Tibial nerve (tissue), 4 donors: ENCODE measurements at regions not wholly inside any gene's neighbourhood (a gene's known extent, or its start where the extent isn't known, plus 50 kb on each side); places are given as distances from the start of the nearest gene placed in this dataset.
A peak's percentile ranks its signal among the peaks of the same experiment; 100 is the strongest.
"Not testable (repeated sequence)": the region's sequence is repeated elsewhere in the genome, so short reads cannot be mapped to it uniquely, and the experiment has no call there.

Experiments
- DNase-seq, 2 donors: peaks; one replicate each; pipeline ENCODE4 v3.0.0-alpha.2; 2019; ENCODE audit warnings: low spot score in 2 of 2
- H3K27ac ChIP-seq, 4 donors: fragments of 200-600 bp; sonication (generic) in 3 of 4; one replicate each; pipeline ENCODE4 v1.5.1; 2017 to 2019; ENCODE audit warnings: mild to moderate bottlenecking in 1 of 4
- H3K27me3 ChIP-seq, 2 donors: fragments of 200-600 bp; sonication (generic) in 1 of 2; one replicate each; pipeline versions ENCODE4 v1.5.1 to v1.6.0; 2017 to 2019
- H3K36me3 ChIP-seq, 3 donors: fragments of 200-600 bp; sonication (generic); one replicate each; pipeline ENCODE4 v1.5.1; 2018 to 2019
- H3K4me1 ChIP-seq, 4 donors: fragments of 200-600 bp; sonication (generic) in 3 of 4; one replicate each; pipeline ENCODE4 v1.5.1; 2017 to 2019
- H3K4me3 ChIP-seq, 4 donors: fragments of 200-600 bp; sonication (generic) in 3 of 4; one replicate each; pipeline ENCODE4 v1.5.1; 2017 to 2019; ENCODE audit warnings: mild to moderate bottlenecking in 1 of 4, moderate library complexity in 1 of 4
- H3K9me3 ChIP-seq, 4 donors: fragments of 200-600 bp; sonication (generic) in 3 of 4; one replicate each; pipeline ENCODE4 v1.5.1; 2017 to 2019
- WGBS, 2 donors: methylation state at CpG; one replicate each; pipeline ENCODE4 v1.1.5; 2018; 5-methylcytosine and 5-hydroxymethylcytosine counted together

DNA sequence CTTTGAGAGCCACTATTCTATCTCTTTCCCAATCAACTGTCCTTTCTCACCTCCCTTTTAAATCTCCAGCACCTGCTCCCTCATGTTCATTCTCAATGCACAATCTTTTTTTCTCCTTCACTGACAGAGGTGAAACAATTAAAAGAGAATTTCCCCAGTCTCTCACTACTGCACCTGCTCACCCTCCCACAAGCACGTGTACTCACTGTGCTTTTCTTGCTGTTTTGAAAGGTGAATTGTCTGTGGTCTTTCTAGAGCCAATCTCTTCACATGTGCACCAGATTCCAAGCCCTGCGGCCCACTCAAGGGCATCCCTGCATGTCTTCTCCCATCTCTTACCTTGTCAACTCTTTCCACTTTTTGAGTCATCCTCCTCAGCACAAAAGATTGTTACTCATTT is 95.8 kb downstream of the SPDYE17 start:
- WGBS, 2 donors, result 71 to 92% methylated on average over 2 of the region's 2 CpGs
- H3K27ac ChIP-seq, H3K36me3 ChIP-seq, H3K4me3 ChIP-seq, H3K27me3 ChIP-seq, H3K4me1 ChIP-seq, DNase-seq, H3K9me3 ChIP-seq: not testable (repeated sequence)

DNA sequence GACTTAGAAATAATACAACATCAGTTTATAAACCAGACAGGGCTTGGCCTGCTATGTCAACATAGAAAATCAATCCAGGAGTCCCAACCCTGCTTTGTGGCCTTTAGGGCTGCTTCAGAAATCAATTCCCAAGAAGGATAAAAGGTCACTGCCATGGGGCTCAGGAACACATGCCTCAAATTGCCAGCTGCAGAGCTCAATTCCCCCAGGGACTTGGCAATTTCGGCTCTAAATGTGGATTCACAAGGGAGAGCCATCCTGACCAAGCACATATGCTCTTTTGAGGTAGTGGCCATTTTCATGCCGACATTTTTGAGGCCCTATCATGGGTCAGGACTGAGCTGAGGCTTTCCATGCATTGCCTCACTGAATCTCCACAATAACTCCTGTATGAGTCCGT is 97.5 kb downstream of the SPDYE17 start:
- not testable (repeated sequence) for H3K27ac ChIP-seq, H3K4me3 ChIP-seq, H3K27me3 ChIP-seq, DNase-seq, H3K4me1 ChIP-seq, H3K36me3 ChIP-seq, H3K9me3 ChIP-seq
- WGBS, 2 donors, result 73 to 83% methylated on average over 3 of the region's 3 CpGs

DNA sequence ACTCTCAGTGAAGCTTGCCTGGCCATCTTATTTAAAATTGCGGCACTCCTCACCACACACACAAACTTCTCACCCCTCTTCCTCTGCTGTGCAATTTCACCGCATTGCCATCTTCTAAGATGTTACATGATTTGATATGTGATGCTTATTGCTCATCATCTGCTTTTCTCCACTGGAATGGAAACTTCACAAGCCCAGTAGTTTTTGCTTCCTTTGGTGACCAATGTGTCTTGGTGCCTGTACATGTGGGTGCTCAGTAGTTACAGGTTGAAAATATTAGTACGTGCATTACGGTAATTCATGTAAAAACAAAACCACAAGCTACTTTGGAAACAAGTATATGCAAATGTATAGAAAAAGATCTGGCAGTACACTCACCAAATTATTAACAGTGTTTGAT is 99.2 kb downstream of the SPDYE17 start:
- 95 to 98% methylated on average over 4 of the region's 4 CpGs for WGBS, 2 donors
- H3K9me3 ChIP-seq, H3K36me3 ChIP-seq, DNase-seq, H3K4me1 ChIP-seq, H3K27ac ChIP-seq, H3K4me3 ChIP-seq, H3K27me3 ChIP-seq: not testable (repeated sequence)

DNA sequence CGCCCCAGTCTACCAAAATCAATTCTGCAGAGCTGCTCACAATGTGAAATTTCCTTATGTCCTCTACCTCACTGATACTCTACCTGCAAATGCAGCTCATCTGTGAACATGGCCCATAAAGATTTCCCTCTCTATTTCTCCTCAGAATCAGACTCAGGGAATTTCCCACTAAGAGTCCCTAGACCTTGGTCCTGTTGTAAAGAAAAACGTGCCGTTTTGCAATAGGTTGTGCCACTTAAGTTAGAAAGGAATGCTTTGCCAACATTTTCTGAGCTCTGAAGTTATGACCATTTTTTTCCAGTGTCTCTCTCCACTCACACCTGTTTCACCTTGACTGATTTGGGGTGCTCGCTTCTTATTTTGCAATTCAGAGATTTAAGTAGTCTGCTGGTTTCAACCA is 100.7 kb downstream of the SPDYE17 start:
- H3K9me3 ChIP-seq, H3K27me3 ChIP-seq, H3K27ac ChIP-seq, H3K36me3 ChIP-seq, H3K4me1 ChIP-seq, H3K4me3 ChIP-seq, DNase-seq: not testable (repeated sequence)
- WGBS, 2 donors, result 80 to 85% methylated on average over 3 to 4 of the region's 4 CpGs

DNA sequence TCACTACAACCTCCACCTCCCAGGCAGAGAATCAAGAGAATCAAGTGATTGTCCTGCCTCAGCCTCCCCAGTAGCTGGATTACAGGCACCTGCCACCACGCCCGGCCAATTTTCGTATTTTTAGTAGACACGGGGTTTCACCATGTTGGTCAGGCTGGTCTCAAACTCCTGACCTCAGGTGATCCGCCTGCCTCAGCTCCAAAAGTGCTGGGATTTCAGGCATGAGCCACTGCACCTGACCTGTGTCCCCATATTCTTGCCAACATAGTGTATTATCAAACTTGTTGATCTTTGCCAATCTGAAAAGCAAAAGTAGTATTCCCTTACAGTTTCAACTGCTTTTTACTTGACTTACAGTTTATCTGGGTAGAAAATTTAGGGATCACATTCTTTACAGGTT is 101.7 kb downstream of the SPDYE17 start:
- not testable (repeated sequence) for H3K9me3 ChIP-seq, H3K4me3 ChIP-seq, H3K27ac ChIP-seq, DNase-seq, H3K27me3 ChIP-seq, H3K4me1 ChIP-seq, H3K36me3 ChIP-seq
- 87 to 95% methylated on average over 5 of the region's 5 CpGs for WGBS, 2 donors

DNA sequence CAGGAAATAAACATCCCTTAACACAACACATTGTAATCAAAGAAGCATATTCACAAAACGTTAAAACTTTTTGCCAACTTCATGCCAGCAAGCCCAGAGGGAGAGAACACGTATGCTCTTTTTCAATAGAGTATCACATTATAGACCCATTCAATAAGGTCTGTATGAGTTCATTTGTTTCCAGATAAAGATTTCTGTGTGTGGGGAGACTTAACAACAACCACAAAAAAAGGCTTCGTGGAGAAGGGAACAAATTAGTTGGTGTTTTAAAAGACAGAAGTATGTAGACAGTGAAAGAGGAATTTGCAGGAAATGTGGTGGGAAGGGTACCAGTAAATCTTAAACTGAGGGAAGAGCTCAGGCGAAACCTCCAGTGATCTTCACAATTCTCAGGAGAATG is 103.4 kb downstream of the SPDYE17 start:
- WGBS, 2 donors, result 30 to 46% methylated on average over 4 of the region's 4 CpGs
- H3K36me3 ChIP-seq, H3K27ac ChIP-seq, H3K4me1 ChIP-seq, H3K4me3 ChIP-seq, H3K9me3 ChIP-seq, H3K27me3 ChIP-seq, DNase-seq: not testable (repeated sequence)

DNA sequence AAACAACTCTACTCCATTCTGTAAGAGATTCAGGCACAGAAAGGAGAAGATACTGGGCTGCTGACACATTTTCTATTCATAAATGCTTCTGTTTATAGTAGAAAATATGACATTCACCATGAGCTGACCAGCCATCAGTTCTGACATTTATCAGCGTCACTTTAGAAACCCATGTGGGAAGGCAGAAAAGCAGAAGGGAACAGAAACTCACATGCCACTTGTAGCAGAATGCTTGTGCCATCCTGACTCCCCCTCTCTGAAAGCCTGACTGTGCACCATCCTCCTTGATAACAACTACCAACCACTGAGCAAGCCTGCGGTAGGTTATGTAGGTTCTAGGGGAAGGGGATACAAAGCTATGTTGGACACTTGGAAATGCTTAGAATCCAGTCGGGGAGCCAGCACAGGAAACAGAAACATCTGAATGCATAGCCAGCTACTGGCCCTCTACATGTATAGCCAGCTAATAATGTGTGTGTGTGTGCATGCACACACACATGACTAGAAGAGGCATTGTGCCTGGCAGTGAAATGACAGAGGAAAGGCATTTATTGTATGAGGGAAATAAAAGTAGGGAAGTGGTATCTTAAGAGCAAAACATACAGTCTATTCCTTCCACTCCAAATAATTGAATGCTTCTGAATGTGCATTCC is 104.3 kb downstream of the SPDYE17 start:
- H3K9me3 ChIP-seq, H3K27me3 ChIP-seq, H3K4me1 ChIP-seq, H3K4me3 ChIP-seq, H3K27ac ChIP-seq, DNase-seq, H3K36me3 ChIP-seq: not testable (repeated sequence)
- WGBS, 2 donors, result 56 to 68% methylated on average over 2 to 3 of the region's 3 CpGs

DNA sequence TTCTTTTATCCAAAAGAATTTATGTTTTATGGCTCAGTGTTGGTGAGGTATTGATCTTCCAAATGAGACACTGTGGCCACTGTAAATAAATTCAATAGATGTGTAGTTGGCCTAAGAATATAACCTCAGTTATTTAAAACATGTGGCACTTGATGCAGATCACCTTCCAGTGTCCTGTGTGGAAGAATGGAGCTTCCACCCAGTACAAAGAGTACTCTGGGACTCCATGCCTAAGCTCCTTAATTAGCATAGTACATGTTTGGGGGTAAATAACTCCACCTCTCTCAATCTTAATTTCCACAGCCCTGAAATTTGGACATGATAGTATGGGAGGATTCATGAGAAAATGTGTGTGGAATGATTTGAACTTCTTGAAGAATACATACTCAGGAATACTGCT is 105.7 kb downstream of the SPDYE17 start:
- not testable (repeated sequence) for H3K27ac ChIP-seq, DNase-seq, H3K36me3 ChIP-seq, H3K4me1 ChIP-seq, H3K4me3 ChIP-seq, H3K27me3 ChIP-seq, H3K9me3 ChIP-seq

DNA sequence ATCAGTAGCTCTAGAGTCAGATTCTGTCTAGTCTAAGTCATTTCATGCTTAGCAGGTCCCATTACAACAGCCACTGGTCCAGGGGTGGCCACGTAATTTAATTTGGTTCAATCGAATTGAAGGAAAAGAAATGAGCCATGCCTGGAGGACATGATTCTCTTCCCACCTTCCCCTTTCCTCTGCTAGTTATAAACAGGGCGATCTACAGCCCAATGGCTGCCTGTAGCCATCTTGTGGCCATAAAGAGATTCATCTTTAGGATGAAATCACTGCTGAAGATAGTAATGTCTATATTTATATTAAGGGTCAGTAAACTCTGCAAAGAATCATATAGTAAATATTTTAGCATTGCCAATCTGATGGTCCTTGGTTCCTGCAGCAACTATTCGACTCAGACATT is 107.4 kb downstream of the SPDYE17 start:
- not testable (repeated sequence) for H3K36me3 ChIP-seq, H3K27me3 ChIP-seq, H3K4me1 ChIP-seq, H3K27ac ChIP-seq, H3K4me3 ChIP-seq, H3K9me3 ChIP-seq, DNase-seq
- 72 to 86% methylated on average over 4 of the region's 4 CpGs for WGBS, 2 donors

DNA sequence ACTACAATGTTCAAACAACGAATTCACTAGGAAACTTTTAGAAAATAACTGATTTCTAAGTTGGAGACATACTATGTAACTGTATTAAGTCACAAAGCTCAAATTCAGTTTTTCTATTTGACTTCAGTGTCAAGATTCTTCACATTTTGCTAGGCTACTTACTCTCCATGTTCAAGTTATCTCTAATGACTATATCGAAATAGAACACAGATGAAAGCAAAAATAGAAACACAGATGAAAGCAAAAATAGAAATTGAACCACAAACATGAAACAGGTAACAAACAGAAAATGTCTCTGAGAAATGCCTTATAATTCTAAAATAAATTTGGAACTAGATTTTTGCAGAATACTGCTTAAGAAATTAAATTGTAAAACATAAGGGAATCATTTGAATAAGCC is 113.5 kb downstream of the SPDYE17 start:
- not testable (repeated sequence) for H3K36me3 ChIP-seq, H3K4me1 ChIP-seq, H3K4me3 ChIP-seq, H3K27me3 ChIP-seq, DNase-seq, H3K9me3 ChIP-seq, H3K27ac ChIP-seq
- 50 to 75% methylated on average over 2 of the region's 2 CpGs for WGBS, 2 donors

DNA sequence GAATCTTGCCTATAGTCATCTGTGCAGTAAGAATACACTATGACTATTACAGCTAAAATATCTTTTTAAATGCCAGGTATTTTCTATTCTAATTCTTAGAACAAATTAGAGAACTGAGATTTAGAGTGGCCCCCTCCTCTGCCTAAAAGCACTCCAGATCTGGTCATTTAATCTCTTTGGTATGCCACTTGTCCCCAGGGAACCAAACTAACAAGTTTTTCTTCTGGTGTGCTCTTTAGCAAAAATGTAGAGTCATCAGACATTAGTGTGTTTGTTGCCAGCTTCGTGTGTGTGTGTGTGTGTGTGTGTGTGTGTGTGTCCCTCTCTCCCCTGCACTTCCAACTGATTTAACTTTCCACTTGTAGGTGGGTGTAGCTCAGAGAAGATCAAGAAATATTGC is 117.8 kb downstream of the SPDYE17 start:
- DNase-seq, H3K27ac ChIP-seq, H3K36me3 ChIP-seq, H3K9me3 ChIP-seq, H3K4me3 ChIP-seq, H3K4me1 ChIP-seq, H3K27me3 ChIP-seq: not testable (repeated sequence)
- WGBS, 2 donors, result 0 to 40% methylated on average over 1 of the region's 1 CpG

DNA sequence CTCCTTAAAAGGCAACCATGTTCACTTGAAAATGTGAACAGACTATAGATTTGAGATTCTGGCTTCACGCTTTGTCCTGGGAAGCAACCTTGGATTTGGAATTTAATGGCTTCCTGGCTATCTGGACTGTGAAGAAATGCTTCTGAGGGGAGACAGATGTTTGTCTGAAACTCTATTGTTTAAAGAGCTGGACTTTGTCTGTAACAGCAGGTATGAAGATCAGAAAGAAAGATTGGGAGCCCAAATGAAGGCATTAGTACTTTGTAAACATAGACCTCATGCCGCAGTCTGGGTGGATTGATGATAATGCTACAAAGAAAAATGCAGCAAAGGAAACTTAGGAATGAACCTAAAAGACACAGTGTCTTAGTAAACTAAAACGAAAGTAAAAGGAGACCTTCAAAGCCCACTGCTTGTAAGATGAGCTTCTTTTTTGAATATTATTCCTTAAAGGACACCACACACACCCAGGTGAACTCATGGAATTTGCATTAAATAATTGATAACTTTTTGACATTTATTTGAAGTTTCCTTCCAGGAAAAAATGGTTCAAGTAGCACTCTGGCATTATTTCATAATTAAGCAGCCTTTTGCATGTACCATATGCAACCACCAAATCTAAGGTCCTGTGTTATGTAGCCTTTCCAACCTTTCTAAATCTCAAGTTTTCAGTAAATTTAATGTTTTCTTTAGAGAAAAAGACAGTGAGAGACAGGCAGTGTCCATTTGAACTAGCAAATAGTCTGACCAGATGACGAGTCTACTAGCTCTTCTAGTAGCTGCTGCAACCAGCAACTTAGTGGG is 119.9 kb downstream of the SPDYE17 start:
- not testable (repeated sequence) for H3K9me3 ChIP-seq, H3K36me3 ChIP-seq, H3K4me1 ChIP-seq, H3K27me3 ChIP-seq, DNase-seq, H3K27ac ChIP-seq
- H3K4me3 ChIP-seq, result peak overlapping the region in 1 of 4 donors; percentile 28
- WGBS, 2 donors, result 50 to 52% methylated on average over 4 of the region's 4 CpGs

DNA sequence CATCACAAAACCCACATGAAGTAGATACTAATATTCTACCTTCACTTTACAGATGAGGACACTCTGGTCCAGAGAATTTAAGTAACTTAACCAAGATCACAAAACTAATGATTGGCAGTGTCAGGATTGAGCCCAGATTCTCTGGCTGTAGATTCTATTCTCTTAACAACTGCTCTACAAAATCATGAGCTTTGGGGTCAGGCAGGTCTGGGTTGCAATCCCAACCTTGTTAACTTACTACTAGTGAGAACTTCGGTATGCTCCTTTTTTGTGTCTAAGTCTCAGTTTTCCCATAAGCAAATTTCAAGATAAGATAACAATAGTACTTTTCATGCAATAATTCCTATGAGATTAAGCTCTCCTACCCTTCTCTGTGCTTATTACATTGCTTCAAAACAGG is 127.5 kb downstream of the SPDYE17 start:
- not testable (repeated sequence) for H3K4me3 ChIP-seq, H3K9me3 ChIP-seq, H3K27ac ChIP-seq, DNase-seq, H3K4me1 ChIP-seq, H3K36me3 ChIP-seq, H3K27me3 ChIP-seq
- WGBS, 2 donors, result no CpG with 5 or more reads among the region's 1 CpG

DNA sequence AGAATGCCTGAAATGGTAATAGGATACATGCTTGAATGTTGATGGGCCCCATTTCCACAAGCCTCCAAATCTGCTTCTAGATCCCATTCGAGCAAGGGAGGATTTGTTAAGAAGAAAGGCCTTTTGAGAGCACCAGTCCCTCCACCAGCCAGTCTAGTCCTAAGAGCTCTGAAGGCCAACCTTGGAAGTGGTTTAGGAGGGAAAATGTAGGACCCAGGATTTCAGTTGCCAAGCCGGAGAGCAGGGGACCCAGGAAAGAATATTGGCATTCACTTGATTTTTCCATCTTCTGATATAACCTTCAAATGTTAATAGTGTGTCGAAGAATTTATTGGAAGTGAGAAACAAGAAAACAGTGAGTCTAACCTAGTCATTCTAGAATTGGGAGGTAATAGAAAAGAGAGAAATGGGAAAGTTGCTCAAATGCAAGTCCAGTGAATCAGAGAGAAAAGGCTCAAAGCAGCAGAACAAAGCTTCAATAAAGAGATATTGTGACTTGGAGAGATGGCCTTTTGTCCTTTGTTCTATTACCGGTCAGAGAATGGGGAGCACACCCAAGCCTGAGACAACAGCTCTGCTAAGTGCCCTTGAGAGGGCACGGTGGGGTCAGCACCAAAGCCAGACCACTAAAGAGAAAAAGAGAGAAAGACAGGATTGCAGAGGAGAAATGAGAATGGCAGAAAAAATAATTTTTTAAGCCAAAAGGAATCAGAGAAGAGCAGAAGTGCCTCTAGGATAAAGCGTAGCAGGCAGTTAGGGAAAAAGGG is 130.0 kb downstream of the SPDYE17 start:
- not testable (repeated sequence) for H3K4me1 ChIP-seq, H3K27ac ChIP-seq, DNase-seq, H3K9me3 ChIP-seq, H3K4me3 ChIP-seq, H3K27me3 ChIP-seq, H3K36me3 ChIP-seq
- 64 to 72% methylated on average over 5 of the region's 6 CpGs for WGBS, 2 donors
